Posterior vena cava (tissue), 2 donors: ENCODE measurements at regions not wholly inside any gene's neighbourhood (a gene's known extent, or its start where the extent isn't known, plus 50 kb on each side); places are given as distances from the start of the nearest gene placed in this dataset.
"Not testable (repeated sequence)": the region's sequence is repeated elsewhere in the genome, so short reads cannot be mapped to it uniquely, and the experiment has no call there.

ENCODE experiments used
- DNase-seq: peaks from one replicate; pipeline ENCODE4 v3.0.0-alpha.2; 2020; ENCODE audit warnings: low spot score
- intact Hi-C, 2 donors: fragments of 100-400 bp; cut with DNase I; formaldehyde crosslinking; loops; one replicate each; pipeline versions ENCODE4 v1.14.1 to v1.14.2; 2022 to 2023
- donor health status: DM: yes; HTN: yes; CAD: no.
- donor health status: DM: yes; HTN: yes; CAD: no.

GRCh38 chr10:9357471-9357870, 1303.0 kb downstream of the GATA3 start:
- intact Hi-C loops = no loop called here
- no peak for DNase-seq

GRCh38 chr10:9362721-9363120, 1308.2 kb downstream of the GATA3 start:
- no peak for DNase-seq
- intact Hi-C loops = no loop called here

GRCh38 chr10:9379183-9379582, 1324.7 kb downstream of the GATA3 start:
- intact Hi-C loops = no loop called here
- no peak for DNase-seq

GRCh38 chr10:9381733-9382532, 1327.4 kb downstream of the GATA3 start:
- intact Hi-C loops = no loop called here
- DNase-seq = no peak

GRCh38 chr10:9382533-9382866, 1328.0 kb downstream of the GATA3 start:
- intact Hi-C loops = no loop called here
- no peak for DNase-seq

- intact Hi-C loops = no loop called here
- no peak for DNase-seq
These were observed 1336.0 kb downstream of the GATA3 start for GRCh38 chr10:9390516-9390915.

- intact Hi-C loops = no loop called here
- DNase-seq = no peak
These were observed 1344.9 kb downstream of the GATA3 start for GRCh38 chr10:9399275-9399983.

- intact Hi-C loops, DNase-seq: not testable (repeated sequence)
These were observed 1347.6 kb downstream of the GATA3 start for GRCh38 chr10:9402067-9402466.

GRCh38 chr10:9402507-9403195, 1348.2 kb downstream of the GATA3 start:
- intact Hi-C loops = not testable (repeated sequence)

GRCh38 chr10:9407201-9407600, 1352.7 kb downstream of the GATA3 start:
- DNase-seq, intact Hi-C loops: not testable (repeated sequence)

More at GRCh38 chr10:9402507-9403195, 1348.2 kb downstream of the GATA3 start:
- DNase-seq = not testable (repeated sequence)

GRCh38 chr10:9416331-9416730, 1361.8 kb downstream of the GATA3 start:
- intact Hi-C loops = no loop called here
- DNase-seq = no peak

GRCh38 chr10:9419757-9420156, 1365.3 kb downstream of the GATA3 start:
- no peak for DNase-seq
- intact Hi-C loops = no loop called here

GRCh38 chr10:9427209-9427608, 1372.7 kb downstream of the GATA3 start:
- no peak for DNase-seq
- intact Hi-C loops = no loop called here

- intact Hi-C loops = no loop called here
- no peak for DNase-seq
These were observed 1382.6 kb downstream of the GATA3 start for GRCh38 chr10:9437131-9437530.

GRCh38 chr10:9443758-9444157, 1389.3 kb downstream of the GATA3 start:
- no peak for DNase-seq
- intact Hi-C loops = no loop called here

- intact Hi-C loops = no loop called here
- no peak for DNase-seq
These were observed 1395.0 kb downstream of the GATA3 start for GRCh38 chr10:9449530-9449929.

- DNase-seq = no peak
- intact Hi-C loops = no loop called here
These were observed 1396.3 kb downstream of the GATA3 start for GRCh38 chr10:9450801-9451200.

- intact Hi-C loops = no loop called here
These were observed 1396.8 kb downstream of the GATA3 start for GRCh38 chr10:9451211-9451773.

GRCh38 chr10:9452056-9452455, 1397.6 kb downstream of the GATA3 start:
- DNase-seq = no peak
- intact Hi-C loops = no loop called here

More at GRCh38 chr10:9451211-9451773, 1396.8 kb downstream of the GATA3 start:
- DNase-seq = no peak

GRCh38 chr10:9453871-9454270, 1399.4 kb downstream of the GATA3 start:
- DNase-seq, intact Hi-C loops: not testable (repeated sequence)
